ENCODE measurements at regions not wholly inside any gene's neighbourhood (a gene's known extent, or its start where the extent isn't known, plus 50 kb on each side); places are given as distances from the start of the nearest gene placed in this dataset.
"Not testable (repeated sequence)": the region's sequence is repeated elsewhere in the genome, so short reads cannot be mapped to it uniquely, and the experiment has no call there.

DNA sequence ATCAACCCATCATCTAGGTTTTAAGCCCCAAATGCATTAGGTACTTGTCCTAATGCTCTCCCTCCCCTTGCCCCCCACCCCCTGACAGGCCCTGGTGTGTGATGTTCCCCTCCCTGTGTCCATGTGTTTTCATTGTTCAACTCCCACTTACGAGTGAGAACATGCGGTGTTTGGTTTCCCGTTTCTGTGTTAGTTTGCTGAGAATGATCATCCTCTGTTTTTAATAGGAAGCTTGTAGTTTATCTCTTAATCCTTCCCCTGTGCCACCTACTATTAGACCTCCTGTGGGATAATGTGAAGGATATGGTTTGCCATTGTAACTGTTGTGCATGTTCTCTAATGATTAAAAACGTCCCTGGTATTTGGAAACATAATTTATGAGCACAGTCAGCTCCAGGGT lies 299.4 kb upstream of the USP24 start:
- TF ChIP-seq CTCF (conservative IDR thresholded peaks at IDR 0.05 in 1 of 2, IDR thresholded peaks at IDR 0.05 in 1 of 2; ENCODE audit: extremely low read depth in 1 of 2, insufficient read depth in 1 of 2, low read depth in 1 of 2, low read length in 2 of 2); EZH2 (IDR thresholded peaks at IDR 0.05; ENCODE audit: borderline replicate concordance, low read length): not testable (repeated sequence)

All from mammary epithelial cell (primary cell).